Stimulated activated CD8-positive, alpha-beta memory T cell treated with anti-CD3 and anti-CD28 coated beads, Interleukin-4, amount 100 ng/mL, for 48 hours (primary cell): ENCODE measurements at regions not wholly inside any gene's neighbourhood (a gene's known extent, or its start where the extent isn't known, plus 50 kb on each side); places are given as distances from the start of the nearest gene placed in this dataset.
"Not testable (repeated sequence)": the region's sequence is repeated elsewhere in the genome, so short reads cannot be mapped to it uniquely, and the experiment has no call there.

Experiments used
- DNase-seq: peaks from one replicate; pipeline ENCODE4 v3.0.0-alpha.2; 2020

DNA sequence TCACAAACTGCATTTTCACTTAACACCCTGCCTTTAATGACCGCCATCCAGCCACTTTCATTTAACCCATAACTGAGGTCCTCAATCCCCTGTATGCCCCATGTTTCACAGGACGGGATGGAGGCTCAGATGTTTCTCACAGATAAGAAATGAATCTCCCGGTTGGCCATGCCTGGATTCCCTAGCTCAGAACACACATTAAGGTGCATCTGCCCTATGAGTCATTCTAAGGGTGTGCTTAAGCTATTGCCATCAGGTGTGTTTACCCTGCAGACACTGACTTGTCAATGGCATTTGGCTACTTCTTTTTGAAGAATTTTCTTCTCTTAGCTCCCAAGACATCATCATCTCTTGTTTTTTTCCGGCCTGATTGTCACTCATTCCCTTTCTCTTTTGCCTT, 222.6 kb upstream of the SMIM31 start:
- DNase-seq = no peak

GRCh38 chr4:164536814-164537213, 217.1 kb upstream of the SMIM31 start:
- no peak for DNase-seq

DNA sequence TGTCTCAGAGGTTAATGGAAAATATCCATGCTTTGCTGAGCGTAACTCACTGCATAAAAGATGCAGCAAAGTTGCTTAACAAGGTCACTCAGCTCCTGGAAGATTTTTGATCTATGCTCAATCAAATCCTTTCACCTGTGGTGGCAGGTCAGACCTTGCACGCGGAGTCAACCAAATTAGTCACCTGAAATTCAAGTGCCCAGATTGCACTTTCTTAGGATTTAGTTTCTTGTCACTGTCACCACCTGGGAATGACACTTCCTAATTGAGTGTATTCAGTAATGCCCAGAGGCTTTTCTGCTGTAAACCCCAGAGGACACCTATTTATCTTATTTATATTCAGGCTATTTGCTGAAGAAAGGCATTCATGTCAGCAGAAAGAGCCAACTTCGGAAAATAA, 215.8 kb upstream of the SMIM31 start:
- no peak for DNase-seq

DNA sequence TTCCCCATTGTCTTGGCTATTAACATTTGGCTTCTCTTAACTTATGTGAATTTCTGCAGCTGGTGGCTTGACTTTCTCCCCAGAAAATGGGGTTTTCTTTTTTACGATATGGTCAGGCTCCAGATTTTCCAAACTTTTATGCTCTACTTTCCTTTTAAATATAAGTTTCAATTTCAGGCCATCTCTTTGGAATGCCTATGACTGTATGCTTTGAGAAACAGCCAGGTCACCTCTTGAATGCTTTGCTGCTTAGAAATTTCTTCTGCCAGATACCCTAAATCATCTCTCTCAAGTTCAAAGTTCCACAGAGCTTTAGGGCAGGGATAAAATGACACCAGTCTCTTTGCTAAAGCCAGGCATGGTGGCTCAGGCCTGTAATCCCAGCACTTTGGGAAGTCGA, 212.9 kb upstream of the SMIM31 start:
- no peak for DNase-seq

GRCh38 chr4:164542431-164542830, 211.5 kb upstream of the SMIM31 start:
- DNase-seq = no peak

GRCh38 chr4:164550989-164551712, 202.8 kb upstream of the SMIM31 start:
- DNase-seq = no peak

GRCh38 chr4:164551713-164552040, 202.3 kb upstream of the SMIM31 start:
- no peak for DNase-seq

- DNase-seq = no peak
These were observed 182.1 kb upstream of the SMIM31 start for GRCh38 chr4:164571593-164572390.

DNA sequence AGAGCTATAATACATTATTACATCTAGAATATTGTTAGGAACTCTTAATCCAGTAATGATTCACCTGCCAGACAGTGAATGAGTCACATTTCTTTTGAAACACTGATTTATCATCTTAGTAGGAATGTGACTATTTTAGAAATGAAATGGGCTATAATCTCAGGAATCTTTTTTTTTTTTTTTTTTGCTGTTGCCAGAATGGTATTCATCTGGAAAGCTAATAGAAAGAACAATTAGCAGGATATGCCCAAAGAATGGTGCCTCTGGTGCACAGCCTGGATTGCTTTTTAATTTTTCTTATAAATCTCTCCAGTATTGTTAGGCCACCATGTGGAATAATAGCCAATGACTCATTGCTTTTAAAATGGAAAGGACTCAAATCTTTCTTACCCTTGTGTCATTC, 181.1 kb upstream of the SMIM31 start:
- DNase-seq = no peak

- DNase-seq = no peak
These were observed 178.1 kb upstream of the SMIM31 start for GRCh38 chr4:164575861-164576260.

DNA sequence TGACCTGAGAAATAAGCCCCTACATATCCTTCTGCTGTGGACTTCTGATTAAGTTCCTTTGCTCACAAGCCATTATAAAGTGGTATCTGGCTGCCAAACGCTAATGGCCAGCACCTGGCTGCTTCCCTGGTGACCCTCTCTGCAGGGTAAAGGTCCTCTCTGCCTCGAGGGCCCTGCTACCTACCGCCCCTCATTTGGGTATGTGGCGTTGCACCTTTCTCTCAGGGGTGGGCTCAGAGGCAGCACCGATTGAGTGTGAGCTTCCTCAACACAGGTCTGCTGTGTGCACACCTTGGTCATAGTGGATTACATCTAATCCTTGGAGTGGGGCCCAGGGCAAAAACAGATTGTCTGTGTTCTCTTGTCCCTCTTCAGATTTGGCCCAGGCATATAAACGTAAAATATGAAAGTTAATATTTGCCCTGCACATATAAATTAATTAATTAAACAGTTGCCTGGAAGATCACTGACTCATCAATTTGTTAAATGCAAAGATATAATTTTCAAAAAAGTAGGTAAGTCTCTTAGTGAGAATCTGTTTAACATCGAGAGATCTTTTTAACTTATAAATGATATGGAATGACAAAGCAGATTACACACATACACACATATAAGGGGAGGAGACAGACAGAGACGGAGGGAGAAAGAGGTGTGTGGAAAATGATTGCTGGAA, 174.5 kb upstream of the SMIM31 start:
- DNase-seq = no peak

DNA sequence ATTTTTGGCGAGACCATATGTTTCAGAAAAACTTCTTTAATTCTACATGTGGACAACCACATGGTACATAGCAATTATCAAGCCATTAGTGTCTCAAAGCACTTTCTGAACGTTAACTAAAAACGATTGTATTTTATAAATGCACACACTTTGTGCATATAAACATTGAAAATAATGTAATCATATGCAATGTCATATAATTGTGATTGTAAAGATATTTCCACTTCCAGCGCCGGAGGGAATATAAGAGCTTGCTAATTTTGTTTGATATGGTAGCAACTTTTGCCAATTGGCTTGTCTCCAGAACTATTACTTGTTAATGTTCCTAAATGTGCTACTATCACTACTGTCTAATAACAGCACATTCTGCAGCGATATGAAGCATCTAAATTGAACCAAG, 162.3 kb upstream of the SMIM31 start:
- no peak for DNase-seq

- no peak for DNase-seq
These were observed 158.2 kb upstream of the SMIM31 start for GRCh38 chr4:164595751-164596150.

- DNase-seq = no peak
These were observed 157.5 kb upstream of the SMIM31 start for GRCh38 chr4:164596318-164596878.

DNA sequence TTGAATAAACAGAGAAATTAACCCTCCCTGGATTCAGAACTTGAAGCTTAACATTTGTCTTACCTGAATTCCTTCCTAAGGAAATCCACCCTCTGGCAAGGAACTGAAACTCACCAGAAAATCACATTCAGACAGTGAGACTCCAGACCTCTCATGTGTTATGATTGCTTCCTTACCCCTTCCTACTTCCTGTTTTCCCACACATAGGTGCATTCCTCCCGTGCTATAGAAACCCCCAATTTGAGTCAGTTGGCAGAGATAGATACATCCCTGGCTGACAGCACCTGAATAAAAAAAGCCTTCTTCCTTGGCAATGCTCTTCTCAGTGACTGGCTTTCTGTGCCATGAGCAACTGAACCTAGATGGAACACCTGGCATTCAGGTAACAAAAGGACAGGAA, 157.0 kb upstream of the SMIM31 start:
- no peak for DNase-seq

GRCh38 chr4:164601653-164602052, 152.3 kb upstream of the SMIM31 start:
- DNase-seq = no peak

GRCh38 chr4:164605791-164606190, 148.1 kb upstream of the SMIM31 start:
- DNase-seq = not testable (repeated sequence)

DNA sequence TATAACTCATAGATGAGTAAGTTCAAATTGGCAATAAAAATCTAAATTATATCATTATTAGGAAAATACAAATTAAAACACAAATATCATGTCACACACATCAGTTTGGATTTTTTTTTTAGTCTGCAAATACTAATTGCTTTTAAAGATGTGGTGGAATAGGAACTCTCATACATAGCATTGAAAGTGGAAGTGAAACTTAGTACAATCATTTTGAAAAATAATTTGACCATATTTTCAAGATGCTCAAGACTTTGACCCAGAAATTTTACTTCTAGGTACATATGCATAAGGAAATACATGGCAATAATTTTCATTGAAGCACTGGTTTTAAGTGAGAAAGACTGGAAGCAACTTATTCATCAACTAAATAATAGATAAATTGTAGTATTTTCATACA, 147.5 kb upstream of the SMIM31 start:
- DNase-seq = no peak

GRCh38 chr4:164613256-164613655, 140.7 kb upstream of the SMIM31 start:
- no peak for DNase-seq

DNA sequence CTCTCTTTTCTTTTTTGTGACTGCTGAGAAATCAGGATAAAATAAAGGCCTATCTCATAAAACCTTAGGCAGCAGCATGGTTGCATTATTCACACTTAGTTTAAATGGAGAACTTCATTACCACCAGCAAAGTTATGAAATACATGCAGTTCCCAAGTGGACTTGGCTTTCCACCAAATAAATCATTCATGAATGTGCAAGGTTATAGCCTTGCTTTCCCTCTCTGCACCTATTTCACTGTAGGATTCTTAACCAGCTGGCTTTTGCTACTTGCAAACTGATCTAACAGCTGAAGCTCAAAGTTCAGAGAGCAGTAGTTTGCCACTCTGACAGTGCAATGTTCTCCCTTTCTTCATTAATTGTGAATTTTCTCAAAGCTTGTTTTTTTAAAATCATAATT, 140.1 kb upstream of the SMIM31 start:
- no peak for DNase-seq

DNA sequence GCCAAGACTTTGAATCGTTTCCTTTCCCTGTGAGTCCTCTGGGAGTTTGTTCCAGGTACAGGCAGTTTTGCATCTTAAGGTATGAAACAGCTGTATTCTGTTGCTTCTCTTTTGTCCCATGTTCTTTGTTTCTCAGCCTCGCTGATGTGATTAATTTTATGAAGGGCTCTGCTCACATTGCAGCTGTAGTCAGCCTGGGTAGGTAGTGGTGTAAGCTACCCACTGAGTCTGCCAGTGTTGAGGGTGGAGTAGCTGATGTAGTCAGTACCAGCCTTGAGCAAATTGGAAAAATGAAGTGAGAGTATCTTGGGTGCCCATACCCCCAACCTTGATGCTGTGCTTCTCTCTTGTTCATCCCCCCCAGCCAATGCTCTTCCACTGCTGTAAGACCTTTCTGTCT, 139.6 kb upstream of the SMIM31 start:
- DNase-seq = no peak

- no peak for DNase-seq
These were observed 138.9 kb upstream of the SMIM31 start for GRCh38 chr4:164614999-164615398.

DNA sequence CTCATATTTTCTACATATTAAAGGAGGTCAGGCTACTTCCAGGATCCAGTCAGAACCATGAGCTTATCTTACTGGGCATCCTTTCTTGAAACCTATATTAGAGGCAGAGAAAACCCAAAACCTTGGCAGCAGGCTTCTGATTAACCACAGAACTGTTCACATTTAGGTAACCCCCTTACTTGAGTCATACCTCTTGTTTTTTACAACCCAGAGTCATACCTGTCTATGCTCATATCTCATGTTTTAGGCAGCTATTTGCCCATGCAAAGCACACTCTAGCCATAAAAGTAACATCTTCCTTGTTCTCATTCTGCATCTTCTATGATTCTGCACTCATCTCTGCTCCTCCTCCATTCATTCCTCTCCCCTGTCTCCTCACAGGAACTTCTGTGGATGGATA, 138.0 kb upstream of the SMIM31 start:
- DNase-seq = no peak

- no peak for DNase-seq
These were observed 137.0 kb upstream of the SMIM31 start for GRCh38 chr4:164616961-164617360.
